NCI-H1436 treated with DMSO at 0.1 percent for 48 hours (cell line): ENCODE measurements at regions not wholly inside any gene's neighbourhood (a gene's known extent, or its start where the extent isn't known, plus 50 kb on each side); places are given as distances from the start of the nearest gene placed in this dataset.
A peak's percentile ranks its signal among the peaks of the same experiment; 100 is the strongest.
"Not testable (repeated sequence)": the region's sequence is repeated elsewhere in the genome, so short reads cannot be mapped to it uniquely, and the experiment has no call there.

Experiments
- DNase-seq: peaks from one replicate; lab custom pipeline; 2025; lab: John Stamatoyannopoulos, UW

DNA sequence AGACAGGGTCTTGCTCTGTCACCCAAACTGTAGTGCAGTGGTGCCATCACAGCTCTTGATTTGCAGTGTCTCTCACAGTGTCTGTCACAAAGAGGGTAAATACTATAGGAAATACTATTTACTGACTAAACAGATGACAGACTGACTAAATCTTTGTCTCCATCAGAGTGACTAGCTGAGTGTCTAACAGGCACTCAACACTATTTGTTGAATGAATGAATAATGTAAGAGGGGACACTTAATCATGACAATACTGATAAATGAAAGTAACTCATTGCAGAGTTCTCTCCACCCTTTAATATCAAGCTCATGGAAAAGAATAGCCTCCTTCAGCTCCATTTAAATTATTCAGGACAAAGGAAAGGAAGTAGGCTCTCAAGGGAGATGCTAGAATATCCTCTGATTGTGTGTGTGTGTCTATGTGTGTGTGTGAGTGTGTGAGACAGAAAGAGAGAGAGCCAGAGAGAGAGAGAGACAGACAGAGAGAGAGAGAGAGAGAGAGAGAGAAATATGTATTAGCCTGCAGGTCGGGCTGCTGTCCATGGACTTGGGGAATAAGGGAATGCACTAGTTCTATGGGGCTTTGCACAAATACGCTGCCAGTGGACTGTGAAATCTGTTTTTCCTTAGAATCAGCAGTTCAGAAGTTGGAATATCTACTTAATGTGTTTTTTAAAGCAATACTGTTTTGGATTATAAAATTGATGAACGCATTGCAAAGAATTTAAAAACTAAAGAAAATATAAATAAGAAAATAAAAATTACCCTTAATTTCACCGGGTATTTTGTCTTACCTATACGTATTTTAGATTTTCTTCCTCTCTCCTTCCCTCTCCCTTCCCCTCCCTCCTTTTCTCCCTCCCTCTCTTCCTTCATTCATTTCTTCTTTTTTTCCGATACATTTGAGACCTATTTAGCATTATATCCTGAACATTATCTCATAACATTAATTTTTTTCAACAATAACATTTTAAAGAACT lies 132.9 kb upstream of the LRIG1 start:
- DNase-seq = peak; percentile 30

- no peak for DNase-seq
Observed at GRCh38 chr3:66638717-66639116, 137.9 kb upstream of the LRIG1 start.

- no peak for DNase-seq
Observed at GRCh38 chr3:66639809-66640356, 139.1 kb upstream of the LRIG1 start.

GRCh38 chr3:66642019-66642418 lies 141.2 kb upstream of the LRIG1 start:
- DNase-seq = no peak

GRCh38 chr3:66642484-66642883 lies 141.7 kb upstream of the LRIG1 start:
- DNase-seq = no peak

DNA sequence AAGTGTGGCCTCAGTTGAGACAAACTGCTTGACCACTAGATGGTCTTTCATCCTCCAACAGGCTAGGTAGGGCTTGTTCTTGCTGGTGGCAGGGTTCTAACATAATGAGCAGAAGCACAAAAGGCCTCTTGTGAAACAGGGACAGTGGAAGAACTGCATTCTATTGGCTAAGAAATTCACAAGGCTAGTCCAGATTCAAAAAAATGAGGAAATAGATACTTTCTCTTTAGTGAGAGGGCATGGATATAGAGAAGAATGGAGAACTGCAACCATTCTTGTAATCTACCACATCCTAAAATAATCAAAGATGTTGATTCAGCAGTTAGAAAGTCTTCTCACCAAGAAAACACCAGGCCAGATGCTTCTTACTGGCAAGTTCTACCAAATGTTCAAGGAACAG lies 143.7 kb upstream of the LRIG1 start:
- no peak for DNase-seq

DNA sequence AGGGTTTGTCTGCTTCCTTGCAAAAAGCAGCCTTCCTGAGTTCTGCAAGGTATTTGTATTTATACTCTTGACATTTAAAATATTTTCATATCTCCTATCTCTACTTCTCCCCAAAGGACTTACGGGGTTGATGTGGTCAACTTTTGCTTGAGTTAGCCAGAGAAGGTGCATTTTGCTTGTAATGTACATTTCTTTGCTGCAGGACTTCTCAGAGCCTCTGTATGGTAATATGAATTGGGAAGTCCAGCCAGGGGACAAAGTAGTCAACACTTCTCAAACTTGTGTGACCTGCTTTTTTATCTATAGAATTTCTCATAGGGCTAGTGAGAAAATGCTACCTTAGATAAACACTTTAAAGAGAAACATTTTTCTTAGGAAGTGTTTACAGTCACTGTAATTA lies 148.2 kb upstream of the LRIG1 start:
- DNase-seq = no peak

DNA sequence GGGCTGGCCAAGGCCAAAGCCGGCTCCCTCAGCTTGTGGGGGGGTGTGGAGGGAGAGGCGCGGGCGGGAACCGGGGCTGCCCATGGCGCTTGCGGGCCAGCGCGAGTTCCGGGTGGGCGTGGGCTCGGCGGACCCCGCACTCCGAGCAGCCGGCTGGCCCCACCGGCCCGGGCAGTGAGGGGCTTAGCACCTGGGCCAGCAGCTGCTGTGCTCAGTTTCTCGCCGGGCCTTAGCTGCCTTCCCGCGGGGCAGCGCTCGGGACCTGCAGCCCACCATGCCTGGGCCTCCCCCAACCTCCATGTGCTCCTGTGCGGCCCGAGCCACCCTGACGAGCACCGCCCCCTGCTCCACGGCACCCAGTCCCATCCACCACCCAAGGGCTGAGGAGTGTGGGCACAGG lies 150.7 kb upstream of the LRIG1 start:
- DNase-seq = not testable (repeated sequence)

DNA sequence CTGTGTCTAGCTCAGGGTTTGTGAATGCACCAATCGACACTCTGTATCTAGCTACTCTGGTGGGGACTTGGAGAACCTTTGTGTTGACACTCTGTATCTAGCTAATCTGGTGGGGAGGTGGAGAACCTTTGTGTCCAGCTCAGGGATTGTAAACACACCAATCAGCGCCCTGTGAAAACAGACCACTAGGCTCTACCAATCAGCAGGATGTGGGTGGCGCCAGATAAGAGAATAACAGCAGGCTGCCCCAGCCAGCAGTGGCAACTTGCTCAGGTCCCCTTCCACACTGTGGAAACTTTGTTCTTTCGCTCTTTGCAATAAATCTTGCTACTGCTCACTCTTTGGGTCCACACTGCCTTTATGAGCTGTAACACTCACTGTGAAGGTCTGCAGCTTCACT lies 151.3 kb upstream of the LRIG1 start:
- DNase-seq = not testable (repeated sequence)

- DNase-seq = no peak
Observed at GRCh38 chr3:66655044-66655443, 154.2 kb upstream of the LRIG1 start.

DNA sequence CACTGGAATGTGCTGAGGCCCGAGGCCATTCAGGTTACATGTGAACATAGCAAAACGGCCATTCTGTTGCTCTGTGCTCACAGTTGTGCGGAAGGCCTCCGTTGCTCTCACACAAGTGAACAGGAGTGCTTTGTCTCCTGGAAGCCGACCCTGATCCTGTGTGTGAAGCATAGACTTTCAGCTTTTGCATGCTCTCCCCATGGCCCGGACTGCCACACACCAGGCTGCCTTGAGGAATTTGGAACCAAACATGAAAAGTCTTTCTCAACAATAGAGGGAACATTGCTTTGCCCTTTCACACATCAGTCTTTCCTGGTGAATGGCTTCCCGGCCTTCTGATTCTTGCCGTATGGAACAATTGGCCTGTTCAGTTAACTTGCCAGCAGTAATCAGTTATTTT lies 154.8 kb upstream of the LRIG1 start:
- no peak for DNase-seq

DNA sequence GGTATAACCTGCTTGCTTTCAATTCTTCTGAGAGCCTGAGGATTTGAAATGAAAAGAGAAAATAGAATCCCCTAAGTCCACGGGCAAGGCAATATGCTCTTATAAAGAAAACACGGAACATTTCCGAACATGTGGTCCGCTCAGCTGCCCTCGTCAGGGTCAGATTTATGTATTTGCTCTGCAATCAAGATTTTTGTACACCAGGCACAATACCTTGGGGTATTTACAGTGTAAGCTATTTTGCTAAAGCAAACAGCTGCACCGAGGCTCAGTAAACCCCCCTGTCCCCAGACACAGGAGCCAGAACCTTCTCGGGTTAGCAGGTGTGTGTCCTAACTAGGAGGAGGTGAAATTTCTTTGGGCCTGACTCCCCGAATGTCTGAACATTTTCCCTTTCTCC lies 155.8 kb upstream of the LRIG1 start:
- no peak for DNase-seq

DNA sequence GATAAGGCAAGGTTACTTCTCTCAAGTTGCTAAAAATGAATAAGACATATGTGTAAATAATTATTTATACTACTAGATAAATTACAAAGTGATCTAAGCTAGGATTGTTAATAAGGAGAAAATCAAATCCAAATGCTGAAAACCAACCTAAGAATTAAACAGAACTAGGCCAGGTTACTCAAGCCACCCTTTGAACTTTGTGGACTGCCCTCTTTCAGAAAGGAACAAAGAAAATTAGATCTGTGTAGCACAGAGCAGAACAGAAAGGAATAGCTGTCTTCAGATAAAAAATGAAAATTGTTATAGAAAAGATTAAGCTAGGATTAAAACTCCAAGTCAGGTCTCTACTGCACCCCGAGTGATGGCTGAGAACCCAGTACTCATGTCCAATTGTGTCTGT lies 158.2 kb upstream of the LRIG1 start:
- no peak for DNase-seq

DNA sequence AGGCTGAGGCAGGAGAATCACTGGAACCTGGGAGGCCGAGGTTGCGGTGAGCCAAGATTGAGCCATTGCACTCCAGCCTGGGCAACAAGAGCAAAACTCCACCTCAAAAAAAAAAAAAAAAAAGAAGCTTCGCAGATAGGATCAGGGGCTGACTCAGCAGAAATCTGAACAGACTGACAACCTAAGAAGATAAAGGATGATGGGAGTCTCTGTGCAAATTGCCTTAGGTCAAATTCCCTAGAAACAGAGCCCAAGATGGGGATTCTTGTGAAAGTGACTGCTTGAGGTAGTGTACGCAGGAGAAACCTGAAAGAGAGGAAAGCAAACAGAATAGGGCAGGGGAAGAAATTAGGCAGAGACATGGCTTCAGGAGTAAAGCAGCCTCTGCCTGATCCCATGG lies 160.8 kb upstream of the LRIG1 start:
- DNase-seq = no peak

DNA sequence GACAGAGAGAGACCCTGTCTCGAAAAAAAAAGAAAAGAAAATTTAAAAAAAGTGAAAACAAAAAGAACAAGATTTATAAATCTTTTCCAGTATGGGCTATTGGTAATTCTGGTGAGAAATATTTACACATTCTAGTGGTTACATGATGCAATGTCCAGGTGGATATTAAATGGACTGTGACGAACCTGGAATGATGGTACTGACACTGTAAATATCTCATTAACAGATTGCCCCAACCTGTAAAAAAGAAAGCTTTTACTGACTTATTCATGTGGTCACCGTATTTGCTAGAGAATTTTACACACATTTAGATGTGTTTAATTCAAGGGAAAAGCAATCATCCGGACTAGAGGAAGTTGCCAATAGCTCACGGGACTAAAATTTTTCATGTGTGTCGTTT lies 162.1 kb upstream of the LRIG1 start:
- no peak for DNase-seq

DNA sequence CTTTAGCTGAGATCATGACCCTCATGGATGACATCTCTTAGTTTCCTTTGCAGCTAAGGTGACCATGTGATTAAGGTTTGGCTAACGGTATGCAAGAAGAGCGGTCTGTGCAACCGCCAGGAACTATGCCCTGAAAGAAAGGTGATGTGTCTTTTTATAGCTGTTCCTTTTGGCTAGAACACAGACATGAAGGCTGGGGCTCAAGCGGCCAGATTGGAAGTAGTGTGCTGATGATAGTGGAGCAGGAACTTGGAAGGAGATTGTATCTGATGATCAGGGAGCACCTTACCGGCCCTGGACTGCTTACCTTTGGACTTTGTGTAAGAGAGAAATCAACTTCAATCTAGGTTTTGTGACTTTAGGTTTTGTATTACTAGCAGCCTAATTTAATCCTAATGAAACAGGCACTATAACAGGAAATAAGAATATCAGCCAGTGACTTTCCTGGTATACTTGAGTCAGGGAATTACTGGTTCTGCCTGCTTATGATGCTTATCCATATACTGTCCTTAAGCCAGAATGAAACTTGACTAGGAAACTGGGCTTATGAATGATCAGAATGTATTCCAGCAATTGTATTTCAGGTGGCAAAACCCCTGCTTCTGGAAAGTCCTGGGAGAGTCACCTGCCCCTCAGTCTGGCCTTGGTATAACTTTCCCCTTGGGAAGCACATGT lies 164.3 kb upstream of the LRIG1 start:
- DNase-seq = no peak

- no peak for DNase-seq
Observed at GRCh38 chr3:66666362-66666761, 165.5 kb upstream of the LRIG1 start.

DNA sequence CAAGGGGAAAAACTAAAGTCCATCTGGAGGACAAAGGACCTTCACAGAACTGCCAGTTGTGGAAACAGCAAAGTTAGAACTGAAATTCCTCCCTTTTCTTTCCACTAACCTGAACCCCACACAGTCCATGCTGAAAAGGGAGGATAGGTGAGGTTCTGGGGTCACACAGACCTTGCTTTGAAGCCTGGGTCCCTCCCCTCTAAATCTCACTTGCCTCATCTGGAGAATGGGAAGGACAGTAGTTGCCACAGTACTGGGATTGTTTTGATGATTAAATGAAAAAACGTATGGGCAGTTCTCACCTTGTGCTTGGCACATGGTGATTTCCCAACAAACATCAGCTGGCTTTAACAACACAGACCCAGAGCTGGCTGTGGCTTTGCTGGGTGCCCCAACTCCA lies 166.4 kb upstream of the LRIG1 start:
- no peak for DNase-seq

DNA sequence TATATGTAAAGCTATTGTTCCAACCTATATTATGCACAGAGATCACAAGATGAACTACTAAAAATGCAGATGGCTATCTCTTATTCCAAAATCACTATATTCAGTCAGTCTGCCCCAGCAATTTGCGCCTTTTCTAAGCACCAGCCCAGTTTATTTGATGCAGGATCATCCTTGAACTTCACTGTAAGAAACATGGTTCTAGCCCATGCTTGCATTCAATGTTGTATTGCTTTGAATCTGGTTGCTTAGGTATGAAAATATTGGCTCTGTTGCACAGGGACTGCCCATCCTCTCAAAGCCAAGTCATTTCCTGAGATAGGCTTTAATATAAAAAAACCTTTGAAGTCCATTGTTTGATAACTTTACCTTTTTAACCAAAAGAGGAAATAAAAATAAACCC lies 170.5 kb upstream of the LRIG1 start:
- DNase-seq = no peak

GRCh38 chr3:66672830-66673229 lies 172.0 kb upstream of the LRIG1 start:
- no peak for DNase-seq

DNA sequence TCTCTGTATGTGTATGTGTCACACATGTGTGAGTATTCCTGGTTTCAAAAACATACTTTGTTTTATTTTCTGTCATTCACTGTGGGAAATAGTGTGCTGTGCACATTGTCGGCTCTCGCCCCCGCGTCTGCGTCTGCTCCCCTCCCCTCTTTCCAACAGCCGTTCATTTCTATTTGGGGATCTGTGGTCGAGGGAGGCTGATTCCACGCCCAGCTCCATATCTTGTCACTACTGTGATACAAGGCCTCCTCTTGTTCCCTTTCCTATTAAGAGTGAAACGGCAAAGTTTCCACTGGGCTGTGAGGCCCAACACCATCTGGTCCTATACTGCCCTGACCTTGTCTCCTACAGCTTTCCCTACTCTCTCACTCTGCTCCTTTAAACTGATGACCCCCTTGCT lies 172.5 kb upstream of the LRIG1 start:
- no peak for DNase-seq

DNA sequence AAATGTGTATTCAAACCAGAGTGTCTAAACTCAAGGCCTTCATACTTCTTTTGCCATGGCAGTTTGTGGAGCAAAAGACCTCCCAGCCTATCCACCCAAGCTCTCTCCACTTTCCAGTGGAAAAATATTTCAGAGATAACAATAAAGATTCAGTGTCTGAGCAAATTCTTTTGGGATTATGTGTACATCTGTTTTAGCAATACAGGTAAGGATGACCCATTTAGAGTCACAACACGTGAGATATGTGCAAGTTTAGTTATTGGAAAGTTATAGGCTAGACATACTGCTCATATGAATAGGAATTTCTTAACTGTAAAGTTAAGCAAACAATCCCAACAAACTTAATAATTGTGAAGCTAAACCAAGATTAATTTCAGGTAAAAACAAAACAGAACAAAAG lies 174.5 kb upstream of the LRIG1 start:
- no peak for DNase-seq
